HG02970 (cell line): ENCODE measurements at regions not wholly inside any gene's neighbourhood (a gene's known extent, or its start where the extent isn't known, plus 50 kb on each side); places are given as distances from the start of the nearest gene placed in this dataset.

Source experiments
- ATAC-seq: cut with Tn5 transposase; IDR thresholded peaks from one replicate; pipeline ENCODE4 v1.9.1; 2021; ENCODE audit warnings: mild to moderate bottlenecking, moderate library complexity, moderate number of reproducible peaks; ENCODE audit not compliant: unreplicated experiment, low FRiP score

DNA sequence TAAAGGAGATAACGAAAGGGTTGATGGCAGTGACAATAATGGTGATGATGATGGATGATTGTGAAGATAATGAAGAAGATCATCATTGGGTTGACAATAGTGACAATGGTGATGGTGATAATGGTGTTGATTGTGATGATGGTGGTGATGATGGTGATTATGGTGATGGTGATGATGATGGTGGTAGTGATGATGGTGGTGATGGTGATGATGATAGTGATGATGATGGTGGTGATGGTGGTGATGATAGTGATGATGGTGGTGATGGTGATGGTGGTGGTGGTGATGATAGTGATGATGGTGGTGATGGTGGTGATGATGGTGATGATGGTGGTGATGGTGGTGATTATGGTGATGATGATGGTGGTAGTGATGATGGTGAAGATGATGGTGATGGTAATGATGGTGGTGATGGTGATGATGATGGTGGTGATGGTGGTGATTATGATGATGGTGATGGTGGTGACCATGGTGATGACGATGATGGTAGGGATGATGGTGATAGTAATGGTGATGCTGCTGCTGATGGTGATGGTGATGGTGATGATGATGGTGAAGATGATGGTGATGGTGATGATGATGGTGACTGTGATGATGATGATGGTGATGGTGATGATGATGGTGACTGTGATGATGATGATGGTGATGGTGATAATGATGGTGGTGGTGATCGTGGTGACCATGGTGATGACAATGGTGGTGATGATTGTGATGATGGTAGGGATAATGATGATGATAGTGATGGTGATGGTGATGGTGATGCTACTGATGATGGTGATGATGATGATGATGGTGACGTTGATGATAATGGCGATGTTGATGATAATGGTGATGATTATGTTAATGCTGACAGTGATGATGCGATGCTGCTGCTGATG, 61.6 kb upstream of the NKX1-1 start:
- no peak for ATAC-seq

DNA sequence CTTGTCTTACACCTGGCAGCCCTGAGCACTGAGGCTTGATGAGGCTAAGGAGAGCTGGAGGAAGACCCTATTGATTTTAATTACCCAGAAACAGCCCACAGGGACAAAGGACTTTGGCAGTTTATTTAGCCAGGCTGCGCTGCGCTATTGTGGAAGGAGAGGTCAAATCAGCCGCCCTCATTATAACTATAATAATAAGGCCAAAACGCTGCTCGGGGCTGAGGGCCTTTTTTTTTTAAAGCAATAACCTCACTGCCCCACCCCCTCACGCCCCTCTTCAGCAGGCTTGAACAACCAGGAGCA, 60.6 kb upstream of the NKX1-1 start:
- no peak for ATAC-seq

DNA sequence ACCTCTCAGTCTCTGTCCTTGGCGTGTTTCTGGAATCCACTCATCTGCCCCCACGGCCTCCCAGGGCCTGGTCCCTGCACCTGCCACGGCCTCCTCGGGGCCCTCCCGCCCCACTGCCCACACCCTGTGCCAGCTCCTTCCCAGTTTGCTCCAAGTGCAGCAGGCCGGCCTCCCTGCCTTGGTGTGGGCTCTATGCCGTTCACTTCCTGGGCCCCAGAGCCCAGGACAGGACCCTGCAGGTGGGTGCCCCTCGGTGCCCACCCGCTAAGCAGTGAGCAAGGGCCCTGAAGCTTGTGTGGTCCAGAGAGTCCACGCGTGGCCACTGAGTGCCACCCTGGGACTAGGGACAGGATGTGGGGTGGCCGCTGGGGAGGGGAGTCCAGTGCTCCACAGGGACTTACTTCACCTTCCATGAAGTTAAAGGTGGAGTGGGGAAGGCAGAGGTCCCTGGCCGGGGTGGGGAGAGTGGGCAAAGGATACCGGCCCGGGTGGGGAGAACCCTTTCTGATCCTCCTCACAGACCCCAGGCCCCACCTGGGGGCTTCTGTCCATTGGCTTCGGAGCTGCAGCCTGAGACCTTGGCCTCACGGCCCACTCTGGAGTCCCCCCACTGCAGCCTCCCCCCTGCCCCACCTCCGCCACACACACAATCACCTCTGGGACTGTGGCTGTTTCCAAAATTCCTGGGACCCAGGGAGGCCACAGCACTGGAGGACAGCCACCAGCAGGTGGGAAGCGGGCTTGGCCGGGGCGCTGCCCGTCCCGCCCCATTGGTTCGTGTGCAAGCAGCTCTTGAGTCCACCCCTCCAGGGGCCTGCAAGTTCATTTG, 60.0 kb upstream of the NKX1-1 start:
- no peak for ATAC-seq

GRCh38 chr4:1465173-1466033, 59.2 kb upstream of the NKX1-1 start:
- no peak for ATAC-seq

DNA sequence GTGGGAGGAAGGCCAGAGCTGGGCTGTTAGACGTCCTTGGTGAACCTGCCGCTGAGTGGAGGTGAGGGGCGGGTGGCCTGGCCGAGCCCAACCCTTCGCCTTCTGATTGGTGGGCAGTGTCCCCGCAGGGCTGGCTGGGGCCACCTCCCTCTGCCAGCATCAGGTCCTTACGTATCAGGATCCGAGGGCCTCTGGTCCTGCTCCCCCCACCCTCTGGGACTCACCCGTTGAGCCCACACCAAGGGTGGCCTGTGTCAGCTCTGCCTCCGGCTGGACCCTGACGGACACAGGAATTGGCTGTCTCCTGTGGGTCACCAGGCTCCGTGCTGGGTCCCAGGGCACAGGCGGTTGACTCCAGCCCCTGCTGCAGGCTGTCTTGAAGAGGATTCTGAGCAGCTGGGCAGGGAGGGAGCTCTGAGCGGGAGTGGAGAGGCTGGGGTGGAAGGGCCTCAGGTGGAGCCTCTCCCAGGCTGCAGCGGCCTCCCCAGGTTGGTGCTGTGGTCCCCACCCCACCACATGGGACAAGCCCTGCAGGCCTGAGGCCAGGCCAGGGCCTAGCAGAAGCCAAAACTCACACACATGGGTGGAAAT, 58.4 kb upstream of the NKX1-1 start:
- ATAC-seq = no peak

DNA sequence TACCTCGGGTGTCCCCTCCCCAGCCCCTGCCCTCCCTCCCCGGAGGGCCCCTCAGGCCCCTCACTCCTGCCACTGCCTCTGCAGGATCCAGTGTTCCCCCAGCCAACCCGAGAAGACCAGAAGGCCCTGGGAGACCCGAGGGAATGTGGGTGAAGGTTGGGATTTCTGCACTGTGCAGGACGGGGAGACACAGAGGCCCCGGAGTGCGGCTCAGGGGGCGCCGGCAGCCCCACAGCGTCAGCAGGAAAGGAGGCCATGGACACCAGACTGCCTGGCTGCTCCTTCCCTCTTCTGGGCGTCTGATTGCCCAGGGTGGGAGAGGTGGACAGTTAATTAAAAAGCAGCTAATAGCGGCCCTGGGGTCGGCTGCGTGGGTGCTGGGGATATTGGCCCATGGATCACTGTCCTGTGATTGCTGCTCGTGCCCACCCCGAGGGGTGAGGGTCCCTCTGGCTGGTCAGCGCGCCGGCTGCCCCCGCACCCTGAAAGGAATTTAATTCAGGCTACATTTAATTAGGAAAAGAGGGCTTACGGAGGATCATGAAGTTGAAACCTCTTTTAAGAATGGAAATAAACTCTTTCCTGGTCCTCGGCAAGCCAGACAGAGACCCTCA, 57.8 kb upstream of the NKX1-1 start:
- ATAC-seq = no peak

- no peak for ATAC-seq
These were observed 57.1 kb upstream of the NKX1-1 start for GRCh38 chr4:1463088-1463926.

GRCh38 chr4:1462768-1463075, 56.5 kb upstream of the NKX1-1 start:
- no peak for ATAC-seq

DNA sequence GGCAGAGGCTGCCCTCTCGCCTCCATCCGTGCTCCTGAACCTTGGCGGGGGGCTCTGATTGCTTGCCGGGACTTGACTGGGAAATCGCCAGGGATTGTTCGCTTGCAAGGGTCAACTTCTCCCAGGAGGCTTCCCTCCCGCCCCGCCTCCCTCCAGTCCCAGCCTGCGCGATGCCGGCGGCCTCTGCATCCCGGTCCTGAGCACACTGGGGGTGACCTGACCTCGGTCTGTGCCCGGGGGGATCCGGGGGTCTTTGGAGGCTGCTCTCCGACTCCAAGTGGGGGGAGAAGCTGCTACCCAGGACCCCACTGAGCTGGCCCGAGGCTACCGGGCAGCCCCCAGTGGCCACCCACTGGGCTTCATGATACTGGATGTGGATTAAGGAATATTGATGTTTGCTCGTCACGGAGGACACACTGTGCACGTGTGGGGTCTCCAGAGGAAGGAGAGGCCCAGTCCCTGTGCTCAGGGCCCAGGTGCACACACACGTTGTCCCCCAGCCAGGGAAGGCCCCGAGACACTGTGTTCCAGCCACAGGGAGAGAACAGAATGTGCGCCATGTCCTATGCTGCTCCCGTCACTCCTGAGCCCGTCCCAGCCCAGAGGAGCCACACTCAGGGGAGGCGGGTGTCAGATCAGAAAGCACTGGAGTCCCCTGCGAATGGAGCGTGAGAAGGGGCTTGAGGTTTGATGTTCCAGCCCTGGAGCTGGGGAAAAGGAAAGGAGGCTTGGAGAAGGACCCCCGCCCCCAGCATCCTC, 55.9 kb upstream of the NKX1-1 start:
- no peak for ATAC-seq

DNA sequence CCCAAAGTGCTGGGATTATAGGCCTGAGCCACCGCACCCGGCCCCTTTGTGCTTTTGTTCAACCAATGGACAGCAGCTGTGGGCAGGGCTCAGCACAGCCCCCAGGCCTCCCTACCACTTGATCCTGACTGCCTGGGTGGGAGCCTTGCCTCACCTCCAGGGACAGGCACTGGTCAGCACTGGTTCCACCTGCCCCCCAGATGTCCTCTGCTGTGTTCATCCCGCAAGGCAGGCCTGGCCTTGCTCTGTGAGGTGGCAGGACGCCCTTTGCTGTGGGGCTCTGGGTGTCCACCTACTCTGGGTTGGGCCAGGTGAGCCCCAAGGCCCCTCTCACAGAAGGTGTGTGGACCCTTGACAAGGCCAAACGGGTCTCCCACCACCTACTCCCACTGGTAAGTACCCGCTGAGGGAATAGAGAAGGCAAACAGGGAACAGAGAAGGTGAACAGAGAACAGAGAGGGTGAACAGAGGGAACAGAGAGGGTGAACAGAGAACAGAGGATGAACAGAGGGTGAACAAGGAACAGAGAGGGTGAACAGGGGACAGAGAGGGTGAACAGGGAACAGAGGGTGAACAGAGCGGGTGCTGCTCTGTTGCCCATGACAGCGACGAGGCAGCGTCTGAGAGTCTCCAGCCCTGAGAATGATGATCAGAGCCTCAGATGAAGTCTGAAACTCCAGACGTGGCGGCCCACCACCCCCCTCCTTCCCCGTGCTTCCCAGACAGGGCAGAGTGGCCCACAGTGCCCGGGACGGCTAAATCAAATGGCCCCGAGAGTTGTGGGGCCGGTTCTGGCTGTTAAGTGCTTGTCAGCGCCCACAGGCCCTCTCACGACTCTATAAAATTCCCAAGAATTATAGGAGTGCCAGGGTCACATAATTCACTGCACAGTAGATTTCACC, 55.0 kb upstream of the NKX1-1 start:
- ATAC-seq = no peak

DNA sequence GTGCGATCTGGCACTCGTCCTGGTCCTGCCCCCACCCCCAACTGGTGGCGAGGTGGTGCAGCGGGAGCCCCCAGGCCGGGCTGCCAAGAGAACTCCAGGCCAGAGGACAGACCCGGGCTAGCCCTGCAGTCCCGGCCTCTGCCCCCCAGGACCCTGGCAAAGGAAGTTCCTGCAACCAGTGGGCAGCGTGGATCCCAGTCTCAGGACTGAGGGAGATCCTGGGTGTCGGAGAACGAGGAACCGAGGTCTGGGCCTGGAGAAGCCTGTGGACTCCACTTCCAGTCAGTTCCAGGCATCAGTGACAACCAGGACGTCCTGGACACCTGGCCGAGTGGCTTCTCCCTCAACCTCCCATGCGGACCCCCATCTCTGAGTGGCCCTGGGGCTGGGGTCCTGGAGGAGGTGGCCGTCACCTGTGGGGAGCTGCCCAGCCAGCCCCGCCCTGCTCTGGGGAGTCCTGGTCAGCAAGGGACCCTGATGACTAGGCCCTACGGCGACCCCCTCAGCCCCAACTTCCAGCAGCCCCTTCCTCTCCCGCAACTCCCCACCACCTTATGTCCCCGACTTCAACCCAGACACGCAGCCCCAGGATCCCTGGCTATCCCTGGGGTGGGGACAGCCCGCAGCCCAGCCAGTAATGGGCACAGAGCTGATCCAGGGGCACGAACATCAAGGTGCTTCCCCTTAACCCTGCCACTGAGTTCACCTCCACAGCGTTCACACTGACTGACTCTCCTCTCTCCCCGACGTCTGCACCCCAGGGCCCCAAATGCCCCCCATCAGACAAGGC, 53.7 kb upstream of the NKX1-1 start:
- ATAC-seq = no peak

GRCh38 chr4:1459081-1459721, 53.0 kb upstream of the NKX1-1 start:
- ATAC-seq = no peak

- no peak for ATAC-seq
These were observed 52.3 kb upstream of the NKX1-1 start for GRCh38 chr4:1458581-1458980.
